Neural progenitor cell (in vitro differentiated cells): ENCODE measurements at regions not wholly inside any gene's neighbourhood (a gene's known extent, or its start where the extent isn't known, plus 50 kb on each side); places are given as distances from the start of the nearest gene placed in this dataset.

Experiments used
- EZH2 ChIP-seq: fragments of 200-600 bp; sonication (generic); IDR thresholded peaks from 2 replicates; pipeline ENCODE4 v1.6.1; 2017; ENCODE audit warnings: antibody characterized with exemption, mild to moderate bottlenecking, moderate library complexity
- TF ChIP-seq, protein P1 (sequence below): fragments of 200-600 bp; sonication (generic); IDR thresholded peaks from 2 replicates; pipeline ENCODE4 v1.5.1; 2017; ENCODE audit warnings: antibody characterized with exemption, mild to moderate bottlenecking

DNA sequence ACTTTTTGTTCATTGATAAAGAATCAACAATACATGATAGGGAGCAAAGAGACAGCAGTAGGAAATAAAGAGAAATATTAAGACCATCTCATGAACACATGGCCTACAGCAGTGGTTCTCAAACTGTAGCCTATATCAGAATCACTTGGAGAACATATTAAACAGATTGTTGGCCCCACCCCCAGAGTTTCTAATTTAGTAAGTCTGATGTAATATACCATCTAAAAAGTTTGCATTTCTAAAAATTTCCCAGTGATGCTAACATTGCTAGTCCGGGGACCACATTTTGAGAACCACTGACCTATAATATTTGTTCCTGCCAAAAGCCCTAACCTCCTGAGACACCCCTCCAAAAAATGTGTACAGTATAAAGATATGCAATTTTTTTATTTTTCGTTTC is 306.2 kb upstream of the NREP start:
- TF ChIP-seq, protein P1, sequence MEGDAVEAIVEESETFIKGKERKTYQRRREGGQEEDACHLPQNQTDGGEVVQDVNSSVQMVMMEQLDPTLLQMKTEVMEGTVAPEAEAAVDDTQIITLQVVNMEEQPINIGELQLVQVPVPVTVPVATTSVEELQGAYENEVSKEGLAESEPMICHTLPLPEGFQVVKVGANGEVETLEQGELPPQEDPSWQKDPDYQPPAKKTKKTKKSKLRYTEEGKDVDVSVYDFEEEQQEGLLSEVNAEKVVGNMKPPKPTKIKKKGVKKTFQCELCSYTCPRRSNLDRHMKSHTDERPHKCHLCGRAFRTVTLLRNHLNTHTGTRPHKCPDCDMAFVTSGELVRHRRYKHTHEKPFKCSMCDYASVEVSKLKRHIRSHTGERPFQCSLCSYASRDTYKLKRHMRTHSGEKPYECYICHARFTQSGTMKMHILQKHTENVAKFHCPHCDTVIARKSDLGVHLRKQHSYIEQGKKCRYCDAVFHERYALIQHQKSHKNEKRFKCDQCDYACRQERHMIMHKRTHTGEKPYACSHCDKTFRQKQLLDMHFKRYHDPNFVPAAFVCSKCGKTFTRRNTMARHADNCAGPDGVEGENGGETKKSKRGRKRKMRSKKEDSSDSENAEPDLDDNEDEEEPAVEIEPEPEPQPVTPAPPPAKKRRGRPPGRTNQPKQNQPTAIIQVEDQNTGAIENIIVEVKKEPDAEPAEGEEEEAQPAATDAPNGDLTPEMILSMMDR = no peak
- TF ChIP-seq EZH2 = no peak
